Breast epithelium (tissue), 4 donors: ENCODE measurements at regions not wholly inside any gene's neighbourhood (a gene's known extent, or its start where the extent isn't known, plus 50 kb on each side); places are given as distances from the start of the nearest gene placed in this dataset.

Experiments used
- DNase-seq, 2 donors: peaks; one replicate each; pipeline ENCODE4 v3.0.0-alpha.2; 2019; ENCODE audit warnings: low spot score in 2 of 2
- H3K27ac ChIP-seq, 2 donors: fragments of 200-600 bp; sonication (generic) in 1 of 2; one replicate each; pipeline ENCODE4 v1.5.1; 2016 to 2019; ENCODE audit warnings: mild to moderate bottlenecking in 1 of 2
- H3K27me3 ChIP-seq, 2 donors: fragments of 200-600 bp; sonication (generic) in 1 of 2; one replicate each; pipeline versions ENCODE4 v1.5.1 to v1.6.0; 2017 to 2019; ENCODE audit warnings: control low read depth in 1 of 2, mild to moderate bottlenecking in 1 of 2
- H3K36me3 ChIP-seq: fragments of 200-600 bp; one replicate; pipeline ENCODE4 v1.5.1; 2019
- H3K4me1 ChIP-seq, 2 donors: fragments of 200-600 bp; sonication (generic); one replicate each; pipeline ENCODE4 v1.5.1; 2016 to 2019; ENCODE audit warnings: control low read depth in 1 of 2
- H3K4me3 ChIP-seq, 3 donors: fragments of 200-600 bp; sonication (generic); 1 replicate in 2 of 3; 2 replicates in 1 of 3; pipeline ENCODE4 v1.5.1; 2016 to 2019; ENCODE audit warnings: mild to moderate bottlenecking in 3 of 3, moderate library complexity in 2 of 3
- H3K9me3 ChIP-seq, 2 donors: fragments of 200-600 bp; sonication (generic) in 1 of 2; one replicate each; pipeline ENCODE4 v1.5.1; 2016 to 2019; ENCODE audit warnings: control low read depth in 1 of 2
- POLR2A ChIP-seq: fragments of 450-650 bp; IDR thresholded peaks from one replicate; pipeline ENCODE4 v1.6.1; 2016; ENCODE audit warnings: antibody characterized with exemption, mild to moderate bottlenecking, moderate library complexity
- POLR2AphosphoS5 ChIP-seq, 3 donors: sonication (generic); formaldehyde crosslinking; IDR thresholded peaks; one replicate each; pipeline ENCODE4 v1.6.1; 2017; ENCODE audit warnings: antibody characterized with exemption in 3 of 3
- intact Hi-C: fragments of 100-400 bp; cut with DNase I; formaldehyde crosslinking; loops from one replicate; pipeline ENCODE4 v1.15.1; 2023; ENCODE audit warnings: low total_unique reads
- TF ChIP-seq, protein P1 (sequence below), 3 donors: fragments of 450-650 bp; IDR thresholded peaks; one replicate each; pipeline ENCODE4 v1.5.1; 2016 to 2017; ENCODE audit warnings: antibody characterized with exemption in 3 of 3, mild to moderate bottlenecking in 3 of 3, moderate library complexity in 3 of 3

DNA sequence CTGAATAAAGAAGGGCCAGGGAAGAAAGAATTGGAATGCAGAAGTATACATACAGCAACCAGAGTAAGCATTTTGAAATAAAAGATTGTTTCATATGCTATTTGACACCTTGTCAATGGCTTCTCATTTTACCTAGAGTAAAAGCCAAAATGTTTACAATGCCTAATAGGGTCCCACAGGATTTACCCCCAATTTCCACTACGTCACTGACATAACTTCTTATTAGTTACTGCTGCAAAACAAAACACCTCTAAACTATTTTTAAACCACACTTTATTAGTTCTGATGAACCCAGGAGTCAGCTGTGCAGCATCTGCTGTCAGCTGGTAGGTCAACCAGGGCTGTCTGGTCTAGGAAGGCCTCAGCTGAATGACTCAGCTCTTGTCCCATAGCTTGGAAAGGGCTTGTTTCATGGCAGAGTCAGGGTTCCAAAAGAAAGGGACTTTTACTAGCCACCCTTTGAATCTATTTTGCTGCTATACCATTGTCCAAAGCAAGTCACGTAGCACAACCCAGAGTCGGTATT, 945.1 kb downstream of the EPHA3 start:
- no peak for TF ChIP-seq POLR2A
- TF ChIP-seq, protein P1, sequence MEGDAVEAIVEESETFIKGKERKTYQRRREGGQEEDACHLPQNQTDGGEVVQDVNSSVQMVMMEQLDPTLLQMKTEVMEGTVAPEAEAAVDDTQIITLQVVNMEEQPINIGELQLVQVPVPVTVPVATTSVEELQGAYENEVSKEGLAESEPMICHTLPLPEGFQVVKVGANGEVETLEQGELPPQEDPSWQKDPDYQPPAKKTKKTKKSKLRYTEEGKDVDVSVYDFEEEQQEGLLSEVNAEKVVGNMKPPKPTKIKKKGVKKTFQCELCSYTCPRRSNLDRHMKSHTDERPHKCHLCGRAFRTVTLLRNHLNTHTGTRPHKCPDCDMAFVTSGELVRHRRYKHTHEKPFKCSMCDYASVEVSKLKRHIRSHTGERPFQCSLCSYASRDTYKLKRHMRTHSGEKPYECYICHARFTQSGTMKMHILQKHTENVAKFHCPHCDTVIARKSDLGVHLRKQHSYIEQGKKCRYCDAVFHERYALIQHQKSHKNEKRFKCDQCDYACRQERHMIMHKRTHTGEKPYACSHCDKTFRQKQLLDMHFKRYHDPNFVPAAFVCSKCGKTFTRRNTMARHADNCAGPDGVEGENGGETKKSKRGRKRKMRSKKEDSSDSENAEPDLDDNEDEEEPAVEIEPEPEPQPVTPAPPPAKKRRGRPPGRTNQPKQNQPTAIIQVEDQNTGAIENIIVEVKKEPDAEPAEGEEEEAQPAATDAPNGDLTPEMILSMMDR (IDR thresholded peaks at IDR 0.05), result no peak
- TF ChIP-seq POLR2AphosphoS5 (IDR thresholded peaks at IDR 0.05), result no peak
- intact Hi-C loops, result no loop called here

DNA sequence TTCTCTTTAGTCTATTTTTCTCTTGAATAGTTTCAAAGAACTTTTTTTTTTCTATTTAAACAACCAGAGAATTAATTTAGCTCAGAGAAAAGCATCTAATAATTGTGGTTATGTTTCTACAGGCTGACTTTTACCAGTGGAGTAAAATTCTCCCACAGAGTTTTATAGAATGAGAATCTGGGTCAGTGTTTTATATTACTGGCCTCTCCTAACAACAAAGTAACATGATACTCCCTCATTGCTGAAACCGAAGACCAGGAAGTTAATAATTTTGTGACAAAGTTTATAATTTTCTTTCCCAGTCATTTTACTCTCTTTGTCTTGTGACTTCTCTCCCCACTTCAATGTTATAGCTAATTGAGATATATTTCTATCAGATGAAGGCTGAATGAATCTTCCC, 946.9 kb downstream of the EPHA3 start:
- intact Hi-C loops, result no loop called here
- H3K4me1 ChIP-seq, result no peaks in the 10 kb centered on the region

More for the DNA sequence above, 945.1 kb downstream of the EPHA3 start:
- no peak for DNase-seq
- H3K9me3 ChIP-seq, result no peaks in the 10 kb centered on the region
- no peak overlapping the region for H3K4me3 ChIP-seq
- no peaks in the 10 kb centered on the region for H3K4me1 ChIP-seq
- no peaks in the 10 kb centered on the region for H3K36me3 ChIP-seq
- no peaks in the 10 kb centered on the region for H3K27me3 ChIP-seq
- H3K27ac ChIP-seq, result no peak overlapping the region

DNA sequence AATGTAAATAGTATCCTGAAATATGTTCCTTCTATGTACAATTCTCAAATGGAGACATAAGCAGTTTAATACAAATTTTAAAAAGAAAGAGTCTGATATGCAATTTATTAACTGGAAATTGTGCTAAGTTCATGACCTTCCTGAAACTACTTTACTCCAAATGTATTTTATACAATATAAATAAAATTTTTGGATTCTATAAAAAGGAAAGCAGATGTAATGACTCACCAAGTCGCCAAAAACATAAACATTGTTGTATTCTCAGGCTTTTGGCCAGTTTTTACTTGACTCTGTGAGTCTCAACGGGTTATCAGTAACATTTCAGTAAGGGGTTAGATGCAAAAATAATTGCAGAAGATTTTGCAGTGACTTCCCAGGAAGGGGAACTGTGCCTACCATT, 948.2 kb downstream of the EPHA3 start:
- Histone ChIP-seq H3K36me3 (no peaks in the 10 kb centered on the region), H3K9me3 (no peaks in the 10 kb centered on the region), H3K27ac (no peak overlapping the region), H3K4me1 (no peaks in the 10 kb centered on the region), H3K27me3 (no peaks in the 10 kb centered on the region), H3K4me3 (no peak overlapping the region)
- no peak for DNase-seq
- TF ChIP-seq, protein P1 (IDR thresholded peaks at IDR 0.05), result no peak
- TF ChIP-seq POLR2AphosphoS5 (IDR thresholded peaks at IDR 0.05), result no peak
- intact Hi-C loops, result no loop called here

More for the DNA sequence above, 946.9 kb downstream of the EPHA3 start:
- Histone ChIP-seq H3K27ac (no peak overlapping the region), H3K9me3 (no peaks in the 10 kb centered on the region), H3K4me3 (no peak overlapping the region), H3K27me3 (no peaks in the 10 kb centered on the region), H3K36me3 (no peaks in the 10 kb centered on the region)
- no peak for DNase-seq
- TF ChIP-seq POLR2A (no peak), POLR2AphosphoS5 (IDR thresholded peaks at IDR 0.05) (no peak)
- TF ChIP-seq, protein P1 (IDR thresholded peaks at IDR 0.05), result no peak

DNA sequence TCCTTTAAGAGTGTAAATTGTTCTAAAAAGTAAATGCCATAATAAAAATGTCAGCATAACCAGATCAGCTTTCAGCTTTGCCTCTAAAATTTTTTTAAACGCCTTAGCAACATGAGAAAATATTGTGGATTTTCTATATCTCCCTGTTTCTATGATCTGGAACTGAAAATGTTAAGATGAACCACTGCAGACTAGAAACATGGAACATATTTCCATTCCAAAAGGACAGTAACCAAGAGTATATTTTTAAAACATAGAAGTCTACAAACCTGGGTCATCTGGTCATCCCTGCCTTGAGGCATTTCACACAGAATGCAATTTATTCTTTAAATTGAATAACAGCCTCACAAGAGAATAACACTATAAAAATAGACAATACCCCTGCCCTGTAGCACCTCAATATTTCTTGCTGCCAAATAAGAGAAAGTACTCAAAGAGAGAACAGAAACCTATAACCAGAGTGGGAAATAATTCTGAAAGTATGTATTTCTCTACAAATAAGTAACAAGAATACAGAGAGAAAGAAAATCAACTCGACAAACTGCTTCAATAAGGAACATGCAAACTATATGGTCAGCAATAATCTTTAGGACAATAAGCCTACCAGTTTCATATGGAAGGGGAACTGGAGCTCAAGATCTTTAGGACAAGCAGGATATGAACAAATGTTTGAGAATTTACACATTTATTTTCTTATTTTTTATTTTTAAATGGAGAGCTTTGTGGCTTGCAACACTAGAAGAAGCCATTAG, 949.0 kb downstream of the EPHA3 start:
- TF ChIP-seq POLR2A, result no peak
- TF ChIP-seq, protein P1 (IDR thresholded peaks at IDR 0.05), result no peak
- TF ChIP-seq POLR2AphosphoS5 (IDR thresholded peaks at IDR 0.05), result no peak
- H3K4me3 ChIP-seq, result no peak overlapping the region
- no peaks in the 10 kb centered on the region for H3K36me3 ChIP-seq
- H3K9me3 ChIP-seq, result no peaks in the 10 kb centered on the region
- H3K27me3 ChIP-seq, result no peaks in the 10 kb centered on the region
- intact Hi-C loops, result no loop called here
- no peaks in the 10 kb centered on the region for H3K4me1 ChIP-seq
- no peak overlapping the region for H3K27ac ChIP-seq
- DNase-seq, result no peak

DNA sequence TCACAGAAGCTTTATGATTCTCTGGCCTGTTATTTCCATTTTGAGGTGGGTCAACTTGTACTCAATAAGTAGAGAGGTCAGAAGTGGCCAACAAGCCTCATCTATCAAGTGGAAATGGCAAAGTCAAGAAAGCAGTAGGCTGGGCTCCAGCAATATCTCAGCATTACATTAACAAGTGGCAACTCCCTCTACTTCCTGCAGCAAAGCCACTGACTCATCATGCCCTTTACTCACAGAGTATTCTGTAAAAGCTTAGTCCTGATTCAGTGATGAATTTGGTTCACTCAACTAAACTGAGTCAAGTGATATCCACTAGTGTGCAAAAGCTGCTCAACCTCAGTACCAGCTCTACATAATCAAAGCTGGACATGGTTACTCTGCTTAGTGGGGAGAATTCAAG, 954.6 kb downstream of the EPHA3 start:
- DNase-seq, result no peak
- H3K27ac ChIP-seq, result no peak overlapping the region
- no peaks in the 10 kb centered on the region for H3K9me3 ChIP-seq
- TF ChIP-seq POLR2A, result no peak
- TF ChIP-seq POLR2AphosphoS5 (IDR thresholded peaks at IDR 0.05), result no peak
- TF ChIP-seq, protein P1 (IDR thresholded peaks at IDR 0.05), result no peak
- H3K4me1 ChIP-seq, result no peaks in the 10 kb centered on the region
- H3K27me3 ChIP-seq, result no peaks in the 10 kb centered on the region
- intact Hi-C loops, result no loop called here
- no peaks in the 10 kb centered on the region for H3K36me3 ChIP-seq
- H3K4me3 ChIP-seq, result no peak overlapping the region
